ENCODE measurements at regions not wholly inside any gene's neighbourhood (a gene's known extent, or its start where the extent isn't known, plus 50 kb on each side); places are given as distances from the start of the nearest gene placed in this dataset.
A peak's percentile ranks its signal among the peaks of the same experiment; 100 is the strongest.
"Not testable (repeated sequence)": the region's sequence is repeated elsewhere in the genome, so short reads cannot be mapped to it uniquely, and the experiment has no call there.

GRCh38 chr7:34207810-34208209 is 302.5 kb downstream of the BMPER start:
- DNase-seq (ENCODE audit: low read depth in 2 of 2): no peak

GRCh38 chr7:34208878-34209621 is 303.7 kb downstream of the BMPER start:
- DNase-seq (ENCODE audit: low read depth in 2 of 2): no peak

GRCh38 chr7:34211018-34211417 is 305.7 kb downstream of the BMPER start:
- no peak for DNase-seq (ENCODE audit: low read depth in 2 of 2)

GRCh38 chr7:34217972-34218371 is 312.6 kb downstream of the BMPER start:
- DNase-seq (ENCODE audit: low read depth in 2 of 2): no peak

GRCh38 chr7:34219153-34219718 is 313.9 kb downstream of the BMPER start:
- DNase-seq (ENCODE audit: low read depth in 2 of 2): no peak

GRCh38 chr7:34220506-34221185 is 315.3 kb downstream of the BMPER start:
- DNase-seq (ENCODE audit: low read depth in 2 of 2): no peak

- DNase-seq (ENCODE audit: low read depth in 2 of 2): no peak
Measured at GRCh38 chr7:34222316-34222715, 317.0 kb downstream of the BMPER start.

GRCh38 chr7:34222722-34223121 is 317.4 kb downstream of the BMPER start:
- DNase-seq (ENCODE audit: low read depth in 2 of 2): no peak

- DNase-seq (ENCODE audit: low read depth in 2 of 2): no peak
Measured at GRCh38 chr7:34224281-34224680, 318.9 kb downstream of the BMPER start.

- no peak for DNase-seq (ENCODE audit: low read depth in 2 of 2)
Measured at GRCh38 chr7:34225193-34225592, 319.9 kb downstream of the BMPER start.

- no peak for DNase-seq (ENCODE audit: low read depth in 2 of 2)
Measured at GRCh38 chr7:34227525-34227924, 322.2 kb downstream of the BMPER start.

- DNase-seq (ENCODE audit: low read depth in 2 of 2): not testable (repeated sequence)
Measured at GRCh38 chr7:34235101-34235500, 329.8 kb downstream of the BMPER start.

GRCh38 chr7:34236057-34236456 is 330.7 kb downstream of the BMPER start:
- no peak for DNase-seq (ENCODE audit: low read depth in 2 of 2)

GRCh38 chr7:34236839-34237492 is 331.6 kb downstream of the BMPER start:
- DNase-seq (ENCODE audit: low read depth in 2 of 2): no peak

GRCh38 chr7:34237493-34237849 is 332.1 kb downstream of the BMPER start:
- DNase-seq (ENCODE audit: low read depth in 2 of 2): no peak

- DNase-seq (ENCODE audit: low read depth in 2 of 2): no peak
Measured at GRCh38 chr7:34240417-34240816, 335.1 kb downstream of the BMPER start.

- no peak for DNase-seq (ENCODE audit: low read depth in 2 of 2)
Measured at GRCh38 chr7:34242391-34242790, 337.1 kb downstream of the BMPER start.

GRCh38 chr7:34245246-34245645 is 339.9 kb downstream of the BMPER start:
- DNase-seq (ENCODE audit: low read depth in 2 of 2): no peak

GRCh38 chr7:34247468-34247867 is 342.1 kb downstream of the BMPER start:
- no peak for DNase-seq (ENCODE audit: low read depth in 2 of 2)

- no peak for DNase-seq (ENCODE audit: low read depth in 2 of 2)
Measured at GRCh38 chr7:34249192-34249591, 343.9 kb downstream of the BMPER start.

- DNase-seq (ENCODE audit: low read depth in 2 of 2): peak in 1 of 2 donors; percentile 6
Measured at GRCh38 chr7:34260279-34260678, 354.9 kb downstream of the BMPER start.

GRCh38 chr7:34263168-34263567 is 357.8 kb downstream of the BMPER start:
- no peak for DNase-seq (ENCODE audit: low read depth in 2 of 2)
